B cell (primary cell): ENCODE measurements at regions not wholly inside any gene's neighbourhood (a gene's known extent, or its start where the extent isn't known, plus 50 kb on each side); places are given as distances from the start of the nearest gene placed in this dataset.

Experiments used
- ATAC-seq: fragments of 200-7000 bp; cut with Tn5 transposase; one replicate; pipeline ENCODE4 v1.10.0; 2021; ENCODE audit warnings: low read depth, mild to moderate bottlenecking, moderate number of reproducible peaks, moderate library complexity
- CTCF ChIA-PET: fragments of 350-600 bp; sonication (Branson Sonifier 250); formaldehyde crosslinking; loops from one replicate; lab custom pipeline; 2021; ENCODE audit warnings: antibody characterized with exemption, inconsistent platforms; lab: Charles Lee
- POLR2A ChIA-PET: fragments of 350-600 bp; sonication (Branson Sonifier 250); formaldehyde crosslinking; loops from one replicate; lab custom pipeline; 2021; ENCODE audit warnings: antibody characterized with exemption; lab: Charles Lee
- DNase-seq: peaks from one replicate; pipeline ENCODE4 v3.0.0; 2013
- H2AFZ ChIP-seq: 2 replicates; pipeline ENCODE4 v1.6.1; 2012; ENCODE audit warnings: mild to moderate bottlenecking, low read depth, low read length; ENCODE audit not compliant: insufficient read depth, poor library complexity, severe bottlenecking
- H3K27ac ChIP-seq, 2 donors: 1 replicate in 1 of 2; 2 replicates in 1 of 2; pipeline ENCODE4 v1.5.1; 2012 to 2013; ENCODE audit warnings: low read length in 2 of 2, mild to moderate bottlenecking in 2 of 2, moderate library complexity in 1 of 2
- H3K27me3 ChIP-seq, 4 experiments: fragments of 200-600 bp in 1 of 4; sonication (generic) in 1 of 4; replicated peaks in 1 of 4; 1 replicate in 2 of 4; 2 replicates in 2 of 4; pipeline versions ENCODE4 v1.6.1 to v1.7.0; 2013 to 2016; ENCODE audit warnings: low read length in 3 of 4, mild to moderate bottlenecking in 2 of 4, mixed read lengths in 1 of 4, moderate library complexity in 1 of 4; ENCODE audit not compliant: insufficient read depth in 4 of 4, control insufficient read depth in 3 of 4; ENCODE audit errors: control extremely low read depth in 1 of 4
- H3K36me3 ChIP-seq, 2 experiments: replicated peaks in 1 of 2; 1 replicate in 1 of 2; 2 replicates in 1 of 2; pipeline versions ENCODE4 v1.6.1 to v1.7.1; 2013; ENCODE audit warnings: low read length in 1 of 2; ENCODE audit not compliant: insufficient read depth in 2 of 2, control insufficient read depth in 1 of 2; ENCODE audit errors: control extremely low read depth in 1 of 2, extremely low read depth in 1 of 2
- H3K4me1 ChIP-seq, 2 donors: fragments of 200-600 bp in 1 of 2; sonication (generic) in 1 of 2; 1 replicate in 1 of 2; 2 replicates in 1 of 2; pipeline versions ENCODE4 v1.5.1 to v1.6.1; 2013 to 2017; ENCODE audit warnings: low read length in 2 of 2; ENCODE audit not compliant: control insufficient read depth in 2 of 2, insufficient read depth in 2 of 2
- H3K4me2 ChIP-seq: replicated peaks from 2 replicates; pipeline ENCODE3; 2012; ENCODE audit warnings: mild to moderate bottlenecking, low read depth, low read length; ENCODE audit not compliant: poor library complexity, severe bottlenecking
- H3K4me3 ChIP-seq, 5 experiments: fragments of 200-600 bp in 1 of 5; sonication (generic) in 1 of 5; 1 replicate in 3 of 5; 2 replicates in 2 of 5; pipeline versions ENCODE4 v1.5.1 to v1.7.0; 2011 to 2016; ENCODE audit warnings: low read length in 4 of 5, mild to moderate bottlenecking in 4 of 5, low read depth in 2 of 5, control low read depth in 1 of 5, moderate library complexity in 1 of 5; ENCODE audit not compliant: insufficient read depth in 1 of 5; ENCODE audit errors: control extremely low read depth in 1 of 5, extremely low read depth in 1 of 5
- H3K79me2 ChIP-seq: fragments of 200-600 bp; sonication (generic); one replicate; pipeline ENCODE4 v1.6.0; 2016; ENCODE audit warnings: low read length; ENCODE audit not compliant: control insufficient read depth, insufficient read depth
- H3K9ac ChIP-seq: fragments of 200-600 bp; sonication (generic); 2 replicates; pipeline ENCODE4 v1.6.1; 2017; ENCODE audit warnings: mild to moderate bottlenecking, low read length, moderate library complexity
- H3K9me3 ChIP-seq, 3 donors: one replicate each; pipeline versions ENCODE4 v1.6.1 to v1.7.1; 2013; ENCODE audit warnings: low read length in 2 of 3; ENCODE audit not compliant: control insufficient read depth in 2 of 3, insufficient read depth in 1 of 3; ENCODE audit errors: control extremely low read depth in 1 of 3
- H4K20me1 ChIP-seq: 2 replicates; pipeline ENCODE4 v1.6.0; 2012; ENCODE audit warnings: mild to moderate bottlenecking, low read length; ENCODE audit not compliant: insufficient read depth, control insufficient read depth, poor library complexity, severe bottlenecking
- H3K27ac Mint-ChIP-seq: one replicate; pipeline ENCODE4 v1.8.0; 2021; ENCODE audit warnings: mixed read lengths
- H3K27me3 Mint-ChIP-seq: one replicate; pipeline ENCODE4 v1.8.0; 2021; ENCODE audit warnings: mixed read lengths
- H3K4me1 Mint-ChIP-seq: one replicate; pipeline ENCODE4 v1.8.0; 2021; ENCODE audit warnings: mixed read lengths
- H3K4me3 Mint-ChIP-seq: one replicate; pipeline ENCODE4 v1.8.0; 2021; ENCODE audit warnings: mixed read lengths
- H3K9me3 Mint-ChIP-seq: one replicate; pipeline ENCODE4 v1.8.0; 2022; ENCODE audit warnings: mixed read lengths; ENCODE audit not compliant: insufficient read depth
- CTCF ChIP-seq: fragments of 200-600 bp; IDR thresholded peaks from one replicate; pipeline ENCODE4 v1.8.0; 2022; ENCODE audit warnings: antibody characterized with exemption, mild to moderate bottlenecking
- EZH2 ChIP-seq: IDR thresholded peaks from 2 replicates; pipeline ENCODE4 v1.6.1; 2012; ENCODE audit warnings: borderline replicate concordance, low read depth, mild to moderate bottlenecking, moderate library complexity, low read length; ENCODE audit not compliant: insufficient read depth, poor library complexity, severe bottlenecking
- WGBS: methylation state at CpG from one replicate; pipeline ENCODE4 v1.1.5; 2013; ENCODE audit warnings: missing lambda C conversion rate; ENCODE audit not compliant: insufficient coverage; 5-methylcytosine and 5-hydroxymethylcytosine counted together
- intact Hi-C: fragments of 100-400 bp; cut with micrococcal nuclease; formaldehyde crosslinking; loops from one replicate; pipeline ENCODE4 v1.10.0; 2022

- no peak overlapping the region for H3K4me3 Mint-ChIP-seq
- ChIA-PET CTCF (no interaction called here), POLR2A (no interaction called here)
- H2AFZ ChIP-seq: no peak overlapping the region
- H3K9ac ChIP-seq: no peak overlapping the region
- H3K36me3 ChIP-seq: no peaks in the 10 kb centered on the region
- DNase-seq (no peak), ATAC-seq (no peak)
- H3K9me3 ChIP-seq: no peaks in the 10 kb centered on the region
- no peak overlapping the region for H3K27ac Mint-ChIP-seq
- H4K20me1 ChIP-seq: no peaks in the 10 kb centered on the region
- no peak overlapping the region for H3K27ac ChIP-seq
- no peak overlapping the region for H3K4me2 ChIP-seq
- intact Hi-C loops: no loop called here
- no peak overlapping the region for H3K4me3 ChIP-seq
- WGBS: no CpG with 5 or more reads among the region's 3 CpGs
- H3K4me1 Mint-ChIP-seq: no peaks in the 10 kb centered on the region
- H3K27me3 ChIP-seq: no peaks in the 10 kb centered on the region
- no peaks in the 10 kb centered on the region for H3K79me2 ChIP-seq
- peaks cover 5% of the 10 kb centered on the region for H3K27me3 Mint-ChIP-seq
- H3K4me1 ChIP-seq: no peaks in the 10 kb centered on the region
- no peak for TF ChIP-seq CTCF
- no peak for TF ChIP-seq EZH2
- no peaks in the 10 kb centered on the region for H3K9me3 Mint-ChIP-seq
These were observed 543.6 kb upstream of the B3GALT2 start for GRCh38 chr1:193730017-193730416.

- Histone ChIP-seq H3K79me2 (no peaks in the 10 kb centered on the region), H3K9me3 (peaks cover 0 to 4% (median 0%) of the 10 kb centered on the region in 3 donors), H3K36me3 (no peaks in the 10 kb centered on the region), H3K27ac (no peak overlapping the region), H4K20me1 (no peaks in the 10 kb centered on the region), H3K27me3 (no peaks in the 10 kb centered on the region), H3K4me2 (no peak overlapping the region), H3K9ac (no peak overlapping the region), H2AFZ (no peak overlapping the region), H3K4me1 (no peaks in the 10 kb centered on the region), H3K4me3 (no peak overlapping the region)
- Mint-ChIP-seq H3K4me1 (no peaks in the 10 kb centered on the region), H3K27ac (no peak overlapping the region), H3K4me3 (no peak overlapping the region), H3K27me3 (peaks cover 5% of the 10 kb centered on the region), H3K9me3 (no peaks in the 10 kb centered on the region)
- ATAC-seq (no peak), DNase-seq (no peak)
- ChIA-PET CTCF (no interaction called here), POLR2A (no interaction called here)
- intact Hi-C loops: no loop called here
- TF ChIP-seq EZH2 (no peak), CTCF (no peak)
- WGBS: no CpG with 5 or more reads among the region's 2 CpGs
These were observed 543.0 kb upstream of the B3GALT2 start for GRCh38 chr1:193729429-193729828.
